ENCODE measurements at regions not wholly inside any gene's neighbourhood (a gene's known extent, or its start where the extent isn't known, plus 50 kb on each side); places are given as distances from the start of the nearest gene placed in this dataset.
"Not testable (repeated sequence)": the region's sequence is repeated elsewhere in the genome, so short reads cannot be mapped to it uniquely, and the experiment has no call there.

GRCh38 chr6:27836141-27836782 is 75.9 kb downstream of the OR2B2 start:
- Histone ChIP-seq H3K27me3 (ENCODE audit: control insufficient read depth in 1 of 2, insufficient read depth in 2 of 2, low read length in 2 of 2) (peaks cover 0 to 11% of the 10 kb centered on the region in 2 donors), H3K27ac (ENCODE audit: low read depth, low read length) (peak overlapping the region; percentile 92), H3K4me1 (ENCODE audit: insufficient read depth, low read length) (peaks cover 9% of the 10 kb centered on the region), H3K9ac (ENCODE audit: low read length) (peak overlapping the region; percentile 65), H3K9me3 (ENCODE audit: low read length) (no peaks in the 10 kb centered on the region), H3K36me3 (ENCODE audit: insufficient read depth, low read length) (no peaks in the 10 kb centered on the region), H3K4me3 (ENCODE audit: low read depth in 1 of 2, low read length in 2 of 2) (peak overlapping the region in 1 of 2 donors; percentile 70)

DNA sequence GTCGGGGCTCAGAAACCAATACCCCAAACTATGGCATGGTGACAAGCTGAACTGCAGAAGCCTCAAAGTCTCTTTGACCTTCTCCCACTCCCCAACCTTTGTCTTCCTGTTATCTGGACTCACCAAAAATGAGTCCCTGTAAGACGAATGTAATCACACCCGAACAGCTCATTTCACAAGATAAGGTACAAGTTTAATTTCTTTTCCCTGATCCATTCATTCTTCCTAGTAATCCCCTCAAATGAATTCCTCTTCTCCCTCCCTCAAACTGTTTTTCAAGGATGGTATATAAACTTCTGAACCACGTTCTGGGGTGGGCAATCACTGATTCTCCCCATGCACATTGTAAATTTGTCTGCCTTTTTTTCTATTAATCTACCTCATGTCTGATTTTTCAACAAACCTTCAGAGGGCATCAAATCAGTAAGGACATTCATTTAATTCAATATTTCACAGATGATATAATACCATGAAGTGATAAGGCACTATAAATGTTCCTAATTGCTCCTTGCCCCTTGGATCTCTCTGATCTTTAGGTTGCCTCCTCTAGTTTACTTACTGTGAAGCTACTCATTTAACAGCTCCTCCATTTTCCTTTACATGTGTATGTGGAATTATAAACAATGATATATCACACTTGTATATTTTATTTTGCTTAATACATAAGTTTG is 77.2 kb downstream of the OR2B2 start:
- no peaks in the 10 kb centered on the region for H3K9me3 ChIP-seq (ENCODE audit: low read length)

GRCh38 chr6:27834384-27834783 is 77.8 kb downstream of the OR2B2 start:
- Histone ChIP-seq H3K9ac (ENCODE audit: low read length) (no peak overlapping the region), H3K4me3 (ENCODE audit: low read depth in 1 of 2, low read length in 2 of 2) (no peak overlapping the region), H3K27me3 (ENCODE audit: control insufficient read depth in 1 of 2, insufficient read depth in 2 of 2, low read length in 2 of 2) (peaks cover 0 to 2% of the 10 kb centered on the region in 2 donors), H3K4me1 (ENCODE audit: insufficient read depth, low read length) (peaks cover 19% of the 10 kb centered on the region), H3K27ac (ENCODE audit: low read depth, low read length) (no peak overlapping the region), H3K36me3 (ENCODE audit: insufficient read depth, low read length) (no peaks in the 10 kb centered on the region), H3K9me3 (ENCODE audit: low read length) (no peaks in the 10 kb centered on the region)

More for the DNA sequence above, 77.2 kb downstream of the OR2B2 start:
- Histone ChIP-seq H3K9ac (ENCODE audit: low read length) (no peak overlapping the region), H3K27ac (ENCODE audit: low read depth, low read length) (no peak overlapping the region), H3K4me3 (ENCODE audit: low read depth in 1 of 2, low read length in 2 of 2) (no peak overlapping the region), H3K4me1 (ENCODE audit: insufficient read depth, low read length) (peaks cover 18% of the 10 kb centered on the region), H3K36me3 (ENCODE audit: insufficient read depth, low read length) (no peaks in the 10 kb centered on the region), H3K27me3 (ENCODE audit: control insufficient read depth in 1 of 2, insufficient read depth in 2 of 2, low read length in 2 of 2) (peaks cover 0 to 8% of the 10 kb centered on the region in 2 donors)

DNA sequence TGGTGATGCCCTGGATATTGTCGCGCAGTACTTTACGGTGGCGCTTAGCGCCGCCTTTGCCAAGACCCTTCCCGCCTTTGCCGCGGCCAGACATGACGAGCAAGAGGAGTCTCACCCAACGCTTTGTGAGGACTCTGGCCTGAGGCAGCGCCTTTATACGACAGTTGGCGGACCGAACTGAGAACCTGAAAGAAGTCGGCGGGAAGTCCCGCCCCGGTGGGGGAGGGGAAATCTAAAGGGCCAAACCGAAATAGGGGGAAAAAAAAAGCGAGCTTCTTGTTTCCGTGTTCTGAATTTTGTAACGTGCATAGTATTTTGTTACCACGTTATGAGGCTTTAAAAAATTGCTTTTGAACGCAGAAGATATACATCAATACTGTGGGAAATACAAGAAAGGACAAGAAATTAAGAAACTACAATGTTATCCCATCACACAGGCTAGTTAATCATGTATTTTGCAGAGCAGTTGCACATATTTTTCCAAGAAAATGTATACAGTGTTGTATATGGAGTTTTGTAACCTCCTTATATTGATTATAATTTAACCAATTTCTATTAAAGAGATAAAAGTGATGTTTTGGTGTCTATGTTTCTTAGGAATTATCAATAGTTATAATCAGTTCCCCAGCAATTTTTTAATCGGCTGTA is 80.6 kb downstream of the OR2B2 start:
- Histone ChIP-seq H3K4me3 (ENCODE audit: low read depth in 1 of 2, low read length in 2 of 2) (peak overlapping the region in 1 of 2 donors; percentile 33), H3K4me1 (ENCODE audit: insufficient read depth, low read length) (peaks cover 16% of the 10 kb centered on the region)
- H3K9ac ChIP-seq (ENCODE audit: low read length) = not testable (repeated sequence)

GRCh38 chr6:27830600-27831433 is 81.4 kb downstream of the OR2B2 start:
- not testable (repeated sequence) for H3K27me3 ChIP-seq (ENCODE audit: control insufficient read depth in 1 of 2, insufficient read depth in 2 of 2, low read length in 2 of 2); H3K36me3 ChIP-seq (ENCODE audit: insufficient read depth, low read length); H3K4me1 ChIP-seq (ENCODE audit: insufficient read depth, low read length); H3K9me3 ChIP-seq (ENCODE audit: low read length)
- Histone ChIP-seq H3K27ac (ENCODE audit: low read depth, low read length) (peak overlapping the region; percentile 56), H3K4me3 (ENCODE audit: low read depth in 1 of 2, low read length in 2 of 2) (peak overlapping the region; percentile 54 to 67), H3K9ac (ENCODE audit: low read length) (peak overlapping the region; percentile 54)

More for the DNA sequence above, 80.6 kb downstream of the OR2B2 start:
- H3K27me3 ChIP-seq (ENCODE audit: control insufficient read depth in 1 of 2, insufficient read depth in 2 of 2, low read length in 2 of 2); H3K36me3 ChIP-seq (ENCODE audit: insufficient read depth, low read length); H3K9me3 ChIP-seq (ENCODE audit: low read length): not testable (repeated sequence)
- peak overlapping the region; percentile 52 for H3K27ac ChIP-seq (ENCODE audit: low read depth, low read length)

GRCh38 chr6:27830212-27830599 is 82.0 kb downstream of the OR2B2 start:
- H3K27me3 ChIP-seq (ENCODE audit: control insufficient read depth in 1 of 2, insufficient read depth in 2 of 2, low read length in 2 of 2) = no peaks in the 10 kb centered on the region
- H3K9ac ChIP-seq (ENCODE audit: low read length) = peak overlapping the region; percentile 54
- H3K4me3 ChIP-seq (ENCODE audit: low read depth in 1 of 2, low read length in 2 of 2) = peak overlapping the region in 1 of 2 donors; percentile 67
- peak overlapping the region; percentile 56 for H3K27ac ChIP-seq (ENCODE audit: low read depth, low read length)
- no peaks in the 10 kb centered on the region for H3K9me3 ChIP-seq (ENCODE audit: low read length)
- H3K4me1 ChIP-seq (ENCODE audit: insufficient read depth, low read length) = peaks cover 9% of the 10 kb centered on the region
- no peaks in the 10 kb centered on the region for H3K36me3 ChIP-seq (ENCODE audit: insufficient read depth, low read length)

- H3K9me3 ChIP-seq (ENCODE audit: low read length) = no peaks in the 10 kb centered on the region
- peaks cover 0 to 3% of the 10 kb centered on the region in 2 donors for H3K27me3 ChIP-seq (ENCODE audit: control insufficient read depth in 1 of 2, insufficient read depth in 2 of 2, low read length in 2 of 2)
- H3K27ac ChIP-seq (ENCODE audit: low read depth, low read length) = peak overlapping the region; percentile 56
- H3K36me3 ChIP-seq (ENCODE audit: insufficient read depth, low read length) = no peaks in the 10 kb centered on the region
- H3K9ac ChIP-seq (ENCODE audit: low read length) = no peak overlapping the region
- H3K4me1 ChIP-seq (ENCODE audit: insufficient read depth, low read length) = peaks cover 9% of the 10 kb centered on the region
- H3K4me3 ChIP-seq (ENCODE audit: low read depth in 1 of 2, low read length in 2 of 2) = no peak overlapping the region
These were observed 82.6 kb downstream of the OR2B2 start for GRCh38 chr6:27829453-27830211.

DNA sequence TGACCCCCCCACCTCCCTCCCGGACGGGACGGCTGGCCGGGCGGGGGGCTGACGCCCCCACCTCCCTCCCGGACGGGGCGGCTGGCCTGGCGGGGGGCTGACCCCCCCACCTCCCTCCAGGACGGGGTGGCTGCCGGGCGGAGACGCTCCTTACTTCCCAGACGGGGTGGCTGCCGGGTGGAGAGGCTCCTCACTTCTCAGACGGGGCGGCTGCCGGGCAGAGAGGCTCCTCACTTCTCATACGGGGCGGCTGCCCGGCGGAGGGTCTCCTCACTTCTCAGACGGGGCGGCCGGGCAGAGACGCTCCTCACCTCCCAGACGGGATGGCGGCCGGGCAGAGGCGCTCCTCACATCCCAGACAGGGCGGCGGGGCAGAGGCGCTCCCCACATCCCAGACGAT is 84.7 kb downstream of the OR2B2 start:
- not testable (repeated sequence) for H3K9ac ChIP-seq (ENCODE audit: low read length); H3K9me3 ChIP-seq (ENCODE audit: low read length); H3K4me1 ChIP-seq (ENCODE audit: insufficient read depth, low read length); H3K27ac ChIP-seq (ENCODE audit: low read depth, low read length); H3K36me3 ChIP-seq (ENCODE audit: insufficient read depth, low read length); H3K4me3 ChIP-seq (ENCODE audit: low read depth in 1 of 2, low read length in 2 of 2)
- peaks cover 0 to 17% of the 10 kb centered on the region in 2 donors for H3K27me3 ChIP-seq (ENCODE audit: control insufficient read depth in 1 of 2, insufficient read depth in 2 of 2, low read length in 2 of 2)

DNA sequence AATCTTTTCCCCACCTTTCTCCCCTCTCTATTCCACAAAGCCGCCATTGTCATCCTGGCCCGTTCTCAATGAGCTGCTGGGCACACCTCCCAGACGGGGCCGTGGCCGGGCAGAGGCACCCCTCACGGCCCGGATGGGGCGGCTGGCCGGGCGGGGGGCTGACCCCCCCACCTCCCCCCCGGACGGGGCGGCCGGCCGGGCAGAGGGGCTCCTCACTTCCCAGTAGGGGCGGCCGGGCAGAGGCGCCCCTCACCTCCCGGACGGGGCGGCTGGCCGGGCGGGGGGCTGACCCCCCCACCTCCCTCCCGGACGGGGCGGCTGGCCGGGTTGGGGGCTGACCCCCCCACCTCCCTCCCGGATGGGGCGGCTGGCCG is 85.6 kb downstream of the OR2B2 start:
- H3K4me3 ChIP-seq (ENCODE audit: low read depth in 1 of 2, low read length in 2 of 2); H3K36me3 ChIP-seq (ENCODE audit: insufficient read depth, low read length); H3K9me3 ChIP-seq (ENCODE audit: low read length); H3K27ac ChIP-seq (ENCODE audit: low read depth, low read length); H3K4me1 ChIP-seq (ENCODE audit: insufficient read depth, low read length); H3K9ac ChIP-seq (ENCODE audit: low read length): not testable (repeated sequence)
- peaks cover 0 to 26% of the 10 kb centered on the region in 2 donors for H3K27me3 ChIP-seq (ENCODE audit: control insufficient read depth in 1 of 2, insufficient read depth in 2 of 2, low read length in 2 of 2)

- not testable (repeated sequence) for H3K4me3 ChIP-seq (ENCODE audit: low read depth in 1 of 2, low read length in 2 of 2); H3K9ac ChIP-seq (ENCODE audit: low read length); H3K9me3 ChIP-seq (ENCODE audit: low read length); H3K36me3 ChIP-seq (ENCODE audit: insufficient read depth, low read length); H3K27ac ChIP-seq (ENCODE audit: low read depth, low read length); H3K4me1 ChIP-seq (ENCODE audit: insufficient read depth, low read length)
- H3K27me3 ChIP-seq (ENCODE audit: control insufficient read depth in 1 of 2, insufficient read depth in 2 of 2, low read length in 2 of 2) = peaks cover 0 to 29% of the 10 kb centered on the region in 2 donors
These were observed 86.2 kb downstream of the OR2B2 start for GRCh38 chr6:27825848-27826611.

Measured in muscle layer of colon (tissue), 2 donors.